PC-9 (cell line): ENCODE measurements at regions not wholly inside any gene's neighbourhood (a gene's known extent, or its start where the extent isn't known, plus 50 kb on each side); places are given as distances from the start of the nearest gene placed in this dataset.

ENCODE experiments used
- BruUV-seq: library from RNA; stranded (reverse); fragments of 400-500 nt; replicated peaks from 2 replicates; lab custom pipeline; 2021; lab: Mats Ljungman, UMichigan
- CTCF ChIA-PET: fragments of 300-600 bp; sonication (Branson Sonifier 250); formaldehyde crosslinking; loops from one replicate; lab custom pipeline; 2022; ENCODE audit warnings: antibody characterized with exemption; lab: Charles Lee
- POLR2A ChIA-PET: fragments of 300-600 bp; sonication (Branson Sonifier 250); formaldehyde crosslinking; loops from one replicate; lab custom pipeline; 2022; ENCODE audit warnings: antibody characterized with exemption; ENCODE audit not compliant: unreplicated experiment; lab: Charles Lee
- DNase-seq, 2 experiments: peaks; one replicate each; pipeline versions ENCODE4 v3.0.0 to v3.0.0-alpha.2; 2015 to 2022; ENCODE audit warnings: mixed read lengths in 1 of 2
- H2AFZ ChIP-seq: fragments of 200-600 bp; sonication (generic); 2 replicates; pipeline ENCODE4 v1.8.1; 2017; ENCODE audit warnings: antibody characterized with exemption
- H3F3A ChIP-seq: fragments of 200-600 bp; sonication (generic); 2 replicates; pipeline ENCODE4 v1.8.1; 2017; ENCODE audit warnings: antibody characterized with exemption, mild to moderate bottlenecking, low read depth; ENCODE audit not compliant: insufficient read depth
- H3K27ac ChIP-seq: fragments of 200-600 bp; sonication (generic); 2 replicates; pipeline ENCODE4 v1.6.1; 2016; ENCODE audit warnings: mixed run types
- H3K27me3 ChIP-seq: fragments of 200-600 bp; sonication (generic); 2 replicates; pipeline ENCODE4 v1.6.1; 2016; ENCODE audit warnings: low read depth, mixed run types; ENCODE audit not compliant: insufficient read depth
- H3K36me3 ChIP-seq: fragments of 200-600 bp; sonication (generic); 2 replicates; pipeline ENCODE4 v1.6.1; 2016; ENCODE audit warnings: low read depth, mixed run types
- H3K4me1 ChIP-seq: fragments of 200-600 bp; sonication (generic); replicated peaks from 2 replicates; pipeline ENCODE4 v1.6.1; 2016; ENCODE audit warnings: mixed run types; ENCODE audit not compliant: insufficient read depth
- H3K4me2 ChIP-seq: fragments of 200-600 bp; sonication (generic); 2 replicates; pipeline ENCODE4 v1.6.1; 2017; ENCODE audit warnings: mixed run types
- H3K4me3 ChIP-seq: fragments of 200-600 bp; sonication (generic); 2 replicates; pipeline ENCODE4 v1.6.1; 2016; ENCODE audit warnings: mixed run types
- H3K79me2 ChIP-seq: fragments of 200-600 bp; sonication (generic); 2 replicates; pipeline ENCODE4 v1.6.1; 2017; ENCODE audit warnings: low read depth, mixed run types
- H3K9me2 ChIP-seq: fragments of 200-600 bp; sonication (generic); 2 replicates; pipeline ENCODE4 v1.8.1; 2017; ENCODE audit warnings: mild to moderate bottlenecking; ENCODE audit not compliant: insufficient read depth
- H3K9me3 ChIP-seq: fragments of 200-600 bp; sonication (generic); 2 replicates; pipeline ENCODE4 v1.8.1; 2016; ENCODE audit warnings: low read depth; ENCODE audit not compliant: insufficient read depth
- H4K20me1 ChIP-seq: fragments of 200-600 bp; sonication (generic); 2 replicates; pipeline ENCODE4 v1.8.1; 2017; ENCODE audit not compliant: insufficient read depth
- EZH2 ChIP-seq: fragments of 200-600 bp; sonication (generic); IDR thresholded peaks from 2 replicates; pipeline ENCODE4 v1.8.0; 2017; ENCODE audit warnings: antibody characterized with exemption, low read depth
- intact Hi-C: fragments of 100-400 bp; cut with micrococcal nuclease; formaldehyde crosslinking; loops from one replicate; pipeline ENCODE4 v1.10.0; 2022; ENCODE audit not compliant: unreplicated experiment
- TF ChIP-seq, protein P1 (sequence below): fragments of 200-600 bp; sonication (generic); conservative IDR thresholded peaks from 2 replicates; pipeline ENCODE4 v1.6.1; 2017; ENCODE audit warnings: mixed run types, antibody characterized with exemption, mild to moderate bottlenecking, moderate library complexity

DNA sequence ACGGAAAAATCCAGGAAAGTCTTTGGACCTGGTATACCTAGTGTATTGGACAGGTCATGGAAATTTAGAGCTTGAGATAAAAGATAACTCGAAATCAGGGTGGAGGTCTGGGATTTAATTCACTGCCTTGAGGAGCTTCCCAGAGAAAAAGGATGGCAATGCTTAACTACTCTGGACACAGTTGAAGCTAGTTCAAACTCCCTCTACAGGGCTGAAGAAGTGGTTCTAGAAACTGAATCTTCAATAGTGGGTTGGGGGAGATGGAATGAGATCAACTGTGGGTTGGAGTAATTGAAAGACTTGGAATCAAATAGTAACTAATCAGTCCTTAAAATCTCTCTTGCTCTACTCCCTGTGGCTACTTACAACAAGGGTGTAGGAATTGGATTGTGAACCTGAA is 600.1 kb downstream of the IRS1 start:
- Histone ChIP-seq H2AFZ (no peak overlapping the region), H3K27ac (no peak overlapping the region), H3K4me2 (no peak overlapping the region), H3K9me3 (peaks cover 7% of the 10 kb centered on the region; the same call in 1 of the 2 replicates), H3K4me1 (no peaks in the 10 kb centered on the region), H3K36me3 (no peaks in the 10 kb centered on the region), H3K79me2 (no peaks in the 10 kb centered on the region), H3K9me2 (no peaks in the 10 kb centered on the region), H4K20me1 (no peaks in the 10 kb centered on the region), H3K27me3 (no peaks in the 10 kb centered on the region), H3K4me3 (no peak overlapping the region), H3F3A (no peaks in the 10 kb centered on the region)
- intact Hi-C loops, result no loop called here
- ChIA-PET POLR2A (no interaction called here), CTCF (interaction anchor here (0.5 kb wide), 1 partner anchor 79 kb away, joined by 4 read pairs; no protein-coding TSS in a partner anchor)
- no peak for DNase-seq
- no TSS peak for BruUV-seq
- TF ChIP-seq EZH2, result no peak
- TF ChIP-seq, protein P1, sequence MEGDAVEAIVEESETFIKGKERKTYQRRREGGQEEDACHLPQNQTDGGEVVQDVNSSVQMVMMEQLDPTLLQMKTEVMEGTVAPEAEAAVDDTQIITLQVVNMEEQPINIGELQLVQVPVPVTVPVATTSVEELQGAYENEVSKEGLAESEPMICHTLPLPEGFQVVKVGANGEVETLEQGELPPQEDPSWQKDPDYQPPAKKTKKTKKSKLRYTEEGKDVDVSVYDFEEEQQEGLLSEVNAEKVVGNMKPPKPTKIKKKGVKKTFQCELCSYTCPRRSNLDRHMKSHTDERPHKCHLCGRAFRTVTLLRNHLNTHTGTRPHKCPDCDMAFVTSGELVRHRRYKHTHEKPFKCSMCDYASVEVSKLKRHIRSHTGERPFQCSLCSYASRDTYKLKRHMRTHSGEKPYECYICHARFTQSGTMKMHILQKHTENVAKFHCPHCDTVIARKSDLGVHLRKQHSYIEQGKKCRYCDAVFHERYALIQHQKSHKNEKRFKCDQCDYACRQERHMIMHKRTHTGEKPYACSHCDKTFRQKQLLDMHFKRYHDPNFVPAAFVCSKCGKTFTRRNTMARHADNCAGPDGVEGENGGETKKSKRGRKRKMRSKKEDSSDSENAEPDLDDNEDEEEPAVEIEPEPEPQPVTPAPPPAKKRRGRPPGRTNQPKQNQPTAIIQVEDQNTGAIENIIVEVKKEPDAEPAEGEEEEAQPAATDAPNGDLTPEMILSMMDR, result no peak

DNA sequence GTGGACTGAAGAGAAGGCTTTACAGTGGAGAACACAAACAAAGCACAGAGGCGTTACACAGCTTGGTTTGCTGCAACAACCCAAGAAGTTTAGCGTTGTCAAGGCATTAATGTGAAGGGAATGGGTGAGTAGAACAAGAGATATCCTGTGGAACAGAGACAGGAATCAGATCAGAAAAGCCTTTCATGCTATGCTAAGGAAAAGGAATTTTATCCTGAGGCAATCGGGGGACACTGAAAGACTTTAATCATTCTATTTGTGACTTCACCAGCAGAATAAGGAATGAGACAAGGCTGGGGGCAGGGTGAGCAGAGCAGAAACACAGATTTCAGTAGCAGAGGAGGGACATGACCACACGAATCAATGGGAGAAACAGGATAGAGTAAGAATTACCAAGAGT is 600.7 kb downstream of the IRS1 start:
- TF ChIP-seq, protein P1, result no peak
- TF ChIP-seq EZH2, result no peak
- Histone ChIP-seq H3K4me3 (no peak overlapping the region), H3K79me2 (no peaks in the 10 kb centered on the region), H2AFZ (no peak overlapping the region), H3K4me1 (no peaks in the 10 kb centered on the region), H3K4me2 (no peak overlapping the region), H3K27ac (no peak overlapping the region), H3F3A (no peaks in the 10 kb centered on the region), H3K9me2 (no peaks in the 10 kb centered on the region), H3K27me3 (no peaks in the 10 kb centered on the region), H4K20me1 (no peaks in the 10 kb centered on the region), H3K9me3 (peaks cover 5% of the 10 kb centered on the region; the same call in 1 of the 2 replicates), H3K36me3 (no peaks in the 10 kb centered on the region)
- intact Hi-C loops, result no loop called here
- no TSS peak for BruUV-seq
- no peak for DNase-seq
- CTCF ChIA-PET, result no interaction called here
- POLR2A ChIA-PET, result no interaction called here

- Histone ChIP-seq H3K36me3 (no peaks in the 10 kb centered on the region), H3F3A (0 out of 2 replicates have a peak, but pooled peaks cover 4% of the 10 kb centered on the region), H3K79me2 (no peaks in the 10 kb centered on the region), H3K4me3 (no peak overlapping the region), H3K9me2 (no peaks in the 10 kb centered on the region), H3K27ac (no peak overlapping the region), H3K27me3 (no peaks in the 10 kb centered on the region), H3K4me2 (no peak overlapping the region), H3K9me3 (no peaks in the 10 kb centered on the region; the same call in 1 of the 2 replicates), H3K4me1 (peaks cover 9% of the 10 kb centered on the region), H4K20me1 (no peaks in the 10 kb centered on the region), H2AFZ (no peak overlapping the region)
- no peak for DNase-seq
- ChIA-PET CTCF (no interaction called here), POLR2A (no interaction called here)
- intact Hi-C loops, result no loop called here
- no TSS peak for BruUV-seq
- no peak for TF ChIP-seq EZH2
- TF ChIP-seq, protein P1, result no peak
Measured at GRCh38 chr2:226190479-226191252, 609.0 kb downstream of the IRS1 start.
